ENCODE measurements at regions not wholly inside any gene's neighbourhood (a gene's known extent, or its start where the extent isn't known, plus 50 kb on each side); places are given as distances from the start of the nearest gene placed in this dataset.
A peak's percentile ranks its signal among the peaks of the same experiment; 100 is the strongest.

DNA sequence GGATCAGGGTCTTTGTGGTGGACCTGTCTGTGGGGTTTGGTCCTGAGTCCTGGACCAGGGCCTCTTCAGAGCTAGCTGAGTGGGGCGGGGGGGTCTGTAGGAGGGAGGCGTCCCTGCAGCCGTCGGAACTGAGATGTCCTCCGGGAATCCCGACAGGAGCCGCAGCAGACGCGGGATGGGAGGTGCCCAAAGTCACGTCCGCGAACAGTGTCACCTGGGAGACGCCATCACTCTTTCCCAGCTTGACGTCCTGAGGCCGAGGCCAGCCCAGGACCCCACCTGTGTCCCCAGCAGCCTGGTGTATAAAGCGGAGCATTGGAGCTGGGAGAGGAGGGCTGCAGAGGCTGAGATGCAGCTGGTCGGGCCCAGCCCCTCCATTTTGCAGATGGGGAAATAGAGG lies 1234.7 kb downstream of the BRD1 start:
- Histone ChIP-seq H2AFZ (ENCODE audit: low read length) (no peak overlapping the region), H3K23ac (ENCODE audit: low read depth, low read length, poor library complexity) (no peak overlapping the region), H3K14ac (ENCODE audit: low read length) (peak overlapping the region; percentile 21), H4K91ac (ENCODE audit: low read depth, low read length, poor library complexity) (no peak overlapping the region), H4K8ac (ENCODE audit: low read depth, low read length) (no peak overlapping the region), H3K18ac (ENCODE audit: low read length) (peak overlapping the region; percentile 76), H2BK15ac (ENCODE audit: low read length) (no peak overlapping the region), H3K27ac (replicated peaks; ENCODE audit: low read length) (no peak overlapping the region), H3K4me3 (ENCODE audit: low read length in 2 of 2) (no peak overlapping the region), H3K9me3 (replicated peaks in 1 of 2; ENCODE audit: control insufficient read depth in 2 of 2, insufficient read depth in 1 of 2, low read depth in 1 of 2, low read length in 2 of 2) (no peaks in the 10 kb centered on the region), H3K4me2 (ENCODE audit: insufficient read depth, low read length, poor library complexity, severe bottlenecking) (no peak overlapping the region), H3K36me3 (replicated peaks in 1 of 2; ENCODE audit: control insufficient read depth in 2 of 2, insufficient read depth in 2 of 2, low read length in 2 of 2) (peaks cover 0 to 12% of the 10 kb centered on the region in 2 donors), H3K4me1 (ENCODE audit: control insufficient read depth in 2 of 2, insufficient read depth in 1 of 2, low read depth in 1 of 2, low read length in 2 of 2) (peaks cover 0 to 3% of the 10 kb centered on the region in 2 donors), H3K4ac (ENCODE audit: low read length) (no peak overlapping the region), H2BK5ac (ENCODE audit: low read length) (peak overlapping the region; percentile 66), H2BK120ac (ENCODE audit: low read depth, low read length) (no peak overlapping the region), H3K9ac (ENCODE audit: low read depth, low read length, poor library complexity) (no peak overlapping the region), H2BK12ac (ENCODE audit: low read length) (no peak overlapping the region), H2AK5ac (ENCODE audit: low read depth, low read length) (no peak overlapping the region), H3K79me1 (ENCODE audit: low read depth, low read length) (peaks cover 25% of the 10 kb centered on the region), H3K27me3 (ENCODE audit: control insufficient read depth in 3 of 3, insufficient read depth in 3 of 3, low read depth in 1 of 3, low read length in 3 of 3) (no peaks in the 10 kb centered on the region)
- no CpG with 5 or more reads among the region's 17 CpGs for WGBS, 2 donors (ENCODE audit: extremely low coverage in 2 of 2, insufficient read length in 2 of 2, insufficient replicate concordance in 1 of 2)
- no peak for DNase-seq (ENCODE audit: low spot score)

DNA sequence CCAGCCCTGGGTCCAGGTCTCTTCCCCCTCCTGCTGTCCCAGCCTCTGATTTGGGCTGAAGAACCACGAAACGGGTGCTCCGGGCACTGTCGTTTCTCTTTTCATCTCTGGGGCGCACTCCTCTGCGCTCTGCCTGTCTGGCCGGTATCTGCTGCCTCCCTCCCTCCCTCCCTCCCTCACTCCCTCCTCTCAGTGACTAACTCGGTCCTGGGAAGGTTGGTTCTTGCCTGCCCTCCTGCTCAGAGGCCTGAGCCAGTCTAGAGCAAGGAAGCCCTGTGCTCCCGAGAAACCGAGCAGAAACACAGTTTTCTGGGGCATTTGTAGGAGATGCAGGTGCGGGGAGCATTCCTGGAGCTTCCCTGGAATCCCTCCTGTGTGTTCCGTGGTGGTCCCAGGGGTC lies 1235.2 kb downstream of the BRD1 start:
- Histone ChIP-seq H2AK5ac (ENCODE audit: low read depth, low read length) (peak overlapping the region; percentile 86), H3K4me2 (ENCODE audit: insufficient read depth, low read length, poor library complexity, severe bottlenecking) (peak overlapping the region; percentile 18), H3K27ac (replicated peaks; ENCODE audit: low read length) (no peak overlapping the region), H3K79me1 (ENCODE audit: low read depth, low read length) (peaks cover 26% of the 10 kb centered on the region), H3K9ac (ENCODE audit: low read depth, low read length, poor library complexity) (no peak overlapping the region), H2BK5ac (ENCODE audit: low read length) (peak overlapping the region; percentile 66), H3K4ac (ENCODE audit: low read length) (no peak overlapping the region), H3K36me3 (replicated peaks in 1 of 2; ENCODE audit: control insufficient read depth in 2 of 2, insufficient read depth in 2 of 2, low read length in 2 of 2) (peaks cover 0 to 12% of the 10 kb centered on the region in 2 donors), H3K27me3 (ENCODE audit: control insufficient read depth in 3 of 3, insufficient read depth in 3 of 3, low read depth in 1 of 3, low read length in 3 of 3) (no peaks in the 10 kb centered on the region), H3K23ac (ENCODE audit: low read depth, low read length, poor library complexity) (peak overlapping the region; percentile 44), H3K9me3 (replicated peaks in 1 of 2; ENCODE audit: control insufficient read depth in 2 of 2, insufficient read depth in 1 of 2, low read depth in 1 of 2, low read length in 2 of 2) (no peaks in the 10 kb centered on the region), H4K8ac (ENCODE audit: low read depth, low read length) (no peak overlapping the region), H2BK12ac (ENCODE audit: low read length) (no peak overlapping the region), H2AFZ (ENCODE audit: low read length) (no peak overlapping the region), H3K18ac (ENCODE audit: low read length) (peak overlapping the region; percentile 76), H3K4me1 (ENCODE audit: control insufficient read depth in 2 of 2, insufficient read depth in 1 of 2, low read depth in 1 of 2, low read length in 2 of 2) (peaks cover 0 to 3% of the 10 kb centered on the region in 2 donors), H4K91ac (ENCODE audit: low read depth, low read length, poor library complexity) (no peak overlapping the region), H3K4me3 (ENCODE audit: low read length in 2 of 2) (peak overlapping the region in 1 of 2 donors; percentile 10), H2BK120ac (ENCODE audit: low read depth, low read length) (no peak overlapping the region), H2BK15ac (ENCODE audit: low read length) (no peak overlapping the region), H3K14ac (ENCODE audit: low read length) (peak overlapping the region; percentile 71)
- DNase-seq (ENCODE audit: low spot score), result no peak
- no CpG with 5 or more reads among the region's 12 CpGs for WGBS, 2 donors (ENCODE audit: extremely low coverage in 2 of 2, insufficient read length in 2 of 2, insufficient replicate concordance in 1 of 2)

DNA sequence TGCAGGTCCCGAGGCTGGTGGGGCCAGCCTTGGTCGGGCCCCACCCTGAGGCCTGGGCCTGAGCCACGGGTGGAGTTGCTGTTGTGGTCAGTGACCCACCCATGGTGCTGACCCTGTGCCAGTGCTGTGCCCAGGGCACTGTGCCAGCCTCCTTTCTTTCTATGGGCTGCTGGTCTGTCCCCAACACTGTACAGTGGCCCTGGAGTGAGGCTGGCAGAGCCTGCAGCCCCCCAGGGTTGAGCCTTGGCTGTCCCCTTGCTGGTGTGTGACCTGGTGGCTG lies 1235.7 kb downstream of the BRD1 start:
- no CpG with 5 or more reads among the region's 3 CpGs for WGBS, 2 donors (ENCODE audit: extremely low coverage in 2 of 2, insufficient read length in 2 of 2, insufficient replicate concordance in 1 of 2)
- H3K27me3 ChIP-seq (ENCODE audit: control insufficient read depth in 3 of 3, insufficient read depth in 3 of 3, low read depth in 1 of 3, low read length in 3 of 3), result no peaks in the 10 kb centered on the region
- H3K18ac ChIP-seq (ENCODE audit: low read length), result peak overlapping the region; percentile 76
- H3K27ac ChIP-seq (replicated peaks; ENCODE audit: low read length), result no peak overlapping the region
- H2BK5ac ChIP-seq (ENCODE audit: low read length), result peak overlapping the region; percentile 66
- no peaks in the 10 kb centered on the region for H3K9me3 ChIP-seq (replicated peaks in 1 of 2; ENCODE audit: control insufficient read depth in 2 of 2, insufficient read depth in 1 of 2, low read depth in 1 of 2, low read length in 2 of 2)
- peak overlapping the region; percentile 86 for H2AK5ac ChIP-seq (ENCODE audit: low read depth, low read length)
- H2BK120ac ChIP-seq (ENCODE audit: low read depth, low read length), result peak overlapping the region; percentile 61
- H3K36me3 ChIP-seq (replicated peaks in 1 of 2; ENCODE audit: control insufficient read depth in 2 of 2, insufficient read depth in 2 of 2, low read length in 2 of 2), result peaks cover 0 to 9% of the 10 kb centered on the region in 2 donors
- H3K23ac ChIP-seq (ENCODE audit: low read depth, low read length, poor library complexity), result peak overlapping the region; percentile 44
- peak overlapping the region; percentile 38 for H3K14ac ChIP-seq (ENCODE audit: low read length)
- no peak overlapping the region for H2AFZ ChIP-seq (ENCODE audit: low read length)
- H2BK12ac ChIP-seq (ENCODE audit: low read length), result no peak overlapping the region
- H4K91ac ChIP-seq (ENCODE audit: low read depth, low read length, poor library complexity), result no peak overlapping the region
- peak overlapping the region in 1 of 2 donors; percentile 10 for H3K4me3 ChIP-seq (ENCODE audit: low read length in 2 of 2)
- no peak overlapping the region for H3K4ac ChIP-seq (ENCODE audit: low read length)
- peaks cover 26% of the 10 kb centered on the region for H3K79me1 ChIP-seq (ENCODE audit: low read depth, low read length)
- DNase-seq (ENCODE audit: low spot score), result no peak
- no peak overlapping the region for H4K8ac ChIP-seq (ENCODE audit: low read depth, low read length)
- no peak overlapping the region for H2BK15ac ChIP-seq (ENCODE audit: low read length)
- no peak overlapping the region for H3K4me2 ChIP-seq (ENCODE audit: insufficient read depth, low read length, poor library complexity, severe bottlenecking)
- H3K4me1 ChIP-seq (ENCODE audit: control insufficient read depth in 2 of 2, insufficient read depth in 1 of 2, low read depth in 1 of 2, low read length in 2 of 2), result peaks cover 0 to 3% of the 10 kb centered on the region in 2 donors
- H3K9ac ChIP-seq (ENCODE audit: low read depth, low read length, poor library complexity), result no peak overlapping the region

- Histone ChIP-seq H3K36me3 (replicated peaks in 1 of 2; ENCODE audit: control insufficient read depth in 2 of 2, insufficient read depth in 2 of 2, low read length in 2 of 2) (peaks cover 0 to 9% of the 10 kb centered on the region in 2 donors), H3K27ac (replicated peaks; ENCODE audit: low read length) (no peak overlapping the region), H3K79me1 (ENCODE audit: low read depth, low read length) (peaks cover 27% of the 10 kb centered on the region), H3K9ac (ENCODE audit: low read depth, low read length, poor library complexity) (no peak overlapping the region), H3K4me1 (ENCODE audit: control insufficient read depth in 2 of 2, insufficient read depth in 1 of 2, low read depth in 1 of 2, low read length in 2 of 2) (peaks cover 0 to 3% of the 10 kb centered on the region in 2 donors), H3K4ac (ENCODE audit: low read length) (no peak overlapping the region), H2BK15ac (ENCODE audit: low read length) (no peak overlapping the region), H2BK12ac (ENCODE audit: low read length) (no peak overlapping the region), H2BK120ac (ENCODE audit: low read depth, low read length) (peak overlapping the region; percentile 61), H4K8ac (ENCODE audit: low read depth, low read length) (no peak overlapping the region), H3K4me2 (ENCODE audit: insufficient read depth, low read length, poor library complexity, severe bottlenecking) (no peak overlapping the region), H3K27me3 (ENCODE audit: control insufficient read depth in 3 of 3, insufficient read depth in 3 of 3, low read depth in 1 of 3, low read length in 3 of 3) (no peaks in the 10 kb centered on the region), H2AFZ (ENCODE audit: low read length) (no peak overlapping the region), H3K14ac (ENCODE audit: low read length) (peak overlapping the region; percentile 56), H2AK5ac (ENCODE audit: low read depth, low read length) (no peak overlapping the region), H3K4me3 (ENCODE audit: low read length in 2 of 2) (no peak overlapping the region), H3K23ac (ENCODE audit: low read depth, low read length, poor library complexity) (peak overlapping the region; percentile 93), H2BK5ac (ENCODE audit: low read length) (peak overlapping the region; percentile 66), H3K18ac (ENCODE audit: low read length) (peak overlapping the region; percentile 76), H3K9me3 (replicated peaks in 1 of 2; ENCODE audit: control insufficient read depth in 2 of 2, insufficient read depth in 1 of 2, low read depth in 1 of 2, low read length in 2 of 2) (no peaks in the 10 kb centered on the region), H4K91ac (ENCODE audit: low read depth, low read length, poor library complexity) (no peak overlapping the region)
- no peak for DNase-seq (ENCODE audit: low spot score)
- WGBS, 2 donors (ENCODE audit: extremely low coverage in 2 of 2, insufficient read length in 2 of 2, insufficient replicate concordance in 1 of 2), result no CpG with 5 or more reads among the region's 29 CpGs
Measured at GRCh38 chr22:48591286-48592065, 1236.2 kb downstream of the BRD1 start.
